Heart left ventricle (tissue), 13 donors: ENCODE measurements at regions not wholly inside any gene's neighbourhood (a gene's known extent, or its start where the extent isn't known, plus 50 kb on each side); places are given as distances from the start of the nearest gene placed in this dataset.

Experiments
- POLR2A ChIP-seq, 2 donors: fragments of 450-650 bp; IDR thresholded peaks; one replicate each; pipeline ENCODE4 v1.6.1; 2017; ENCODE audit warnings: antibody characterized with exemption in 2 of 2, mild to moderate bottlenecking in 2 of 2, moderate library complexity in 2 of 2
- TF ChIP-seq, protein P1 (sequence below), 12 donors: fragments of 200-600 bp; sonication (generic) in 4 of 12; IDR thresholded peaks; one replicate each; pipeline versions ENCODE4 v1.5.0 to v1.8.0; 2018 to 2022; ENCODE audit warnings: antibody characterized with exemption in 12 of 12, mild to moderate bottlenecking in 5 of 12
- donor health status: ischemic (EF 13 %, LVEDD 7.1; RV severe dilation, severe dysfunction).
- donor health status: DM: no; HTN: yes; CAD: no.
- donor health status: DM: no; HTN: no; CAD: no.
- donor health status: ischemic (EF 25% LVEDD 6.9; RV normal size, moderate dysfunction).
- donor health status: ischemic (EF 25% LVEDD 5.7; RV mildly dilated, moderate dysfunction).
- donor health status: ischemic (EF 35%, LVEDD 5.7; RV mildly dilated, moderate dysfunction).
- donor health status: nonischemic (EF 11% LVEDD 7.7; RV severe dilation, severe dysfunction).
- donor health status: DM: yes; HTN: yes; CAD: no.
- donor health status: PGD.
- donor health status: ischemic (EF 29% LVEDD 5.4; RV normal size, mild dysfunction).
- donor health status: nonischemic (EF 23%, LVEDD 6.1; RV moderate dilation, normal function).

DNA sequence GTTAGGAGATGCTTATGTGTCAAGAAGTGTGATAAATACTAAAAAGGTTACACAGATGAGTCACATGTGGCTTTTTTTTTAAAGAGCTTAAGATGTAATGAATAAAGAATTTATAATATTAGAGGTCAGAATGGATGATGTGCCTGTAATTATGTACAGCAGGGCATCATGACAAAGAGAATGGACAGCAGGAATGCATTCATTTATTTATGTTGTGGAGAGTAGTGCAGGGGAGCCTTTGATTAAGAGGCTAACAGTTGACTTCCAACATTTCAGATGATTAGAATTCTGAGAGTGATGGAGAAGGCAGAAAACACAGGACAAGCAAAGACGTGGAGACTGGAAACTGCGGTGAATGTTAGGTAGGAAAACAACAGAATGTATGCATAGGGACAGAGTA lies 691.4 kb upstream of the POM121L12 start:
- TF ChIP-seq, protein P1, sequence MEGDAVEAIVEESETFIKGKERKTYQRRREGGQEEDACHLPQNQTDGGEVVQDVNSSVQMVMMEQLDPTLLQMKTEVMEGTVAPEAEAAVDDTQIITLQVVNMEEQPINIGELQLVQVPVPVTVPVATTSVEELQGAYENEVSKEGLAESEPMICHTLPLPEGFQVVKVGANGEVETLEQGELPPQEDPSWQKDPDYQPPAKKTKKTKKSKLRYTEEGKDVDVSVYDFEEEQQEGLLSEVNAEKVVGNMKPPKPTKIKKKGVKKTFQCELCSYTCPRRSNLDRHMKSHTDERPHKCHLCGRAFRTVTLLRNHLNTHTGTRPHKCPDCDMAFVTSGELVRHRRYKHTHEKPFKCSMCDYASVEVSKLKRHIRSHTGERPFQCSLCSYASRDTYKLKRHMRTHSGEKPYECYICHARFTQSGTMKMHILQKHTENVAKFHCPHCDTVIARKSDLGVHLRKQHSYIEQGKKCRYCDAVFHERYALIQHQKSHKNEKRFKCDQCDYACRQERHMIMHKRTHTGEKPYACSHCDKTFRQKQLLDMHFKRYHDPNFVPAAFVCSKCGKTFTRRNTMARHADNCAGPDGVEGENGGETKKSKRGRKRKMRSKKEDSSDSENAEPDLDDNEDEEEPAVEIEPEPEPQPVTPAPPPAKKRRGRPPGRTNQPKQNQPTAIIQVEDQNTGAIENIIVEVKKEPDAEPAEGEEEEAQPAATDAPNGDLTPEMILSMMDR (IDR thresholded peaks at IDR 0.05), result no peak
- TF ChIP-seq POLR2A (IDR thresholded peaks at IDR 0.05), result no peak
